HFFc6 (cell line): ENCODE measurements at regions not wholly inside any gene's neighbourhood (a gene's known extent, or its start where the extent isn't known, plus 50 kb on each side); places are given as distances from the start of the nearest gene placed in this dataset.

Source experiments
- DNase-seq: peaks from one replicate; pipeline ENCODE4 v3.0.0-alpha.2; 2018
- H3K27ac Mint-ChIP-seq: 2 replicates; pipeline ENCODE4 v1.8.0; 2020; ENCODE audit warnings: mild to moderate bottlenecking, mixed read lengths
- H3K27me3 Mint-ChIP-seq: 2 replicates; pipeline ENCODE4 v1.8.0; 2021; ENCODE audit warnings: mild to moderate bottlenecking, moderate library complexity, mixed read lengths; ENCODE audit not compliant: insufficient read depth
- H3K36me3 Mint-ChIP-seq: 2 replicates; pipeline ENCODE4 v1.8.0; 2021; ENCODE audit warnings: low read depth, mixed read lengths
- H3K4me1 Mint-ChIP-seq: 2 replicates; pipeline ENCODE4 v1.8.0; 2020; ENCODE audit warnings: low read depth, mixed read lengths
- H3K4me3 Mint-ChIP-seq: 2 replicates; pipeline ENCODE4 v1.8.0; 2020; ENCODE audit warnings: mild to moderate bottlenecking, moderate library complexity, mixed read lengths
- H3K9me3 Mint-ChIP-seq: 2 replicates; pipeline ENCODE4 v1.8.0; 2020; ENCODE audit warnings: mild to moderate bottlenecking, mixed read lengths
- CTCF ChIP-seq: fragments of 200-600 bp; sonication (generic); IDR thresholded peaks from 2 replicates; pipeline ENCODE4 v1.5.0; 2021; ENCODE audit warnings: antibody characterized with exemption, mild to moderate bottlenecking

- H3K27me3 Mint-ChIP-seq, result peaks cover 2% of the 10 kb centered on the region
- H3K9me3 Mint-ChIP-seq, result no peaks in the 10 kb centered on the region
- DNase-seq, result no peak
- H3K36me3 Mint-ChIP-seq, result no peaks in the 10 kb centered on the region
- peak overlapping the region; percentile 27; the same call in 1 of the 2 replicates for H3K27ac Mint-ChIP-seq
- no peak for TF ChIP-seq CTCF
- H3K4me1 Mint-ChIP-seq, result peaks cover 55% of the 10 kb centered on the region
- H3K4me3 Mint-ChIP-seq, result 0 out of 2 replicates have a peak overlapping the region, but pooled peaks have one; percentile 2
These were observed 287.1 kb upstream of the PRDM1 start for GRCh38 chr6:105799056-105799455.

- no peak for TF ChIP-seq CTCF
- no peaks in the 10 kb centered on the region for H3K36me3 Mint-ChIP-seq
- DNase-seq, result peak; percentile 90
- peaks cover 61% of the 10 kb centered on the region for H3K4me1 Mint-ChIP-seq
- H3K27me3 Mint-ChIP-seq, result peaks cover 2% of the 10 kb centered on the region
- peak overlapping the region; percentile 60 for H3K4me3 Mint-ChIP-seq
- H3K27ac Mint-ChIP-seq, result peak overlapping the region; percentile 71
- H3K9me3 Mint-ChIP-seq, result no peaks in the 10 kb centered on the region
These were observed 288.1 kb upstream of the PRDM1 start for GRCh38 chr6:105797983-105798453.

- H3K27me3 Mint-ChIP-seq, result peaks cover 2% of the 10 kb centered on the region
- TF ChIP-seq CTCF, result no peak
- H3K4me3 Mint-ChIP-seq, result peak overlapping the region; percentile 60
- peak overlapping the region; percentile 71 for H3K27ac Mint-ChIP-seq
- H3K9me3 Mint-ChIP-seq, result no peaks in the 10 kb centered on the region
- DNase-seq, result no peak
- H3K4me1 Mint-ChIP-seq, result peaks cover 64% of the 10 kb centered on the region
- H3K36me3 Mint-ChIP-seq, result no peaks in the 10 kb centered on the region
These were observed 288.7 kb upstream of the PRDM1 start for GRCh38 chr6:105797286-105797979.

GRCh38 chr6:105795913-105796517, 290.1 kb upstream of the PRDM1 start:
- no peaks in the 10 kb centered on the region; the same call in 1 of the 2 replicates for H3K27me3 Mint-ChIP-seq
- H3K4me3 Mint-ChIP-seq, result no peak overlapping the region
- no peak for TF ChIP-seq CTCF
- H3K36me3 Mint-ChIP-seq, result no peaks in the 10 kb centered on the region
- H3K27ac Mint-ChIP-seq, result no peak overlapping the region
- peak; percentile 15 for DNase-seq
- H3K9me3 Mint-ChIP-seq, result no peaks in the 10 kb centered on the region
- H3K4me1 Mint-ChIP-seq, result peaks cover 66% of the 10 kb centered on the region

GRCh38 chr6:105795366-105795765, 290.8 kb upstream of the PRDM1 start:
- DNase-seq, result no peak
- no peak for TF ChIP-seq CTCF
- Mint-ChIP-seq H3K36me3 (no peaks in the 10 kb centered on the region), H3K4me3 (no peak overlapping the region), H3K27ac (no peak overlapping the region), H3K9me3 (no peaks in the 10 kb centered on the region), H3K4me1 (peaks cover 72% of the 10 kb centered on the region), H3K27me3 (no peaks in the 10 kb centered on the region; the same call in 1 of the 2 replicates)
